ENCODE measurements at regions not wholly inside any gene's neighbourhood (a gene's known extent, or its start where the extent isn't known, plus 50 kb on each side); places are given as distances from the start of the nearest gene placed in this dataset.

GRCh38 chr5:2205185-2205585, 322.5 kb upstream of the IRX4 start:
- Histone ChIP-seq H3K27me3 (ENCODE audit: control insufficient read depth in 1 of 2, insufficient read depth in 2 of 2, low read length in 2 of 2) (no peaks in the 10 kb centered on the region), H3K9ac (ENCODE audit: low read length) (no peak overlapping the region), H3K27ac (ENCODE audit: low read depth, low read length) (no peak overlapping the region), H3K4me3 (ENCODE audit: low read depth in 1 of 2, low read length in 2 of 2) (no peak overlapping the region), H3K4me1 (ENCODE audit: insufficient read depth, low read length) (no peaks in the 10 kb centered on the region), H3K9me3 (ENCODE audit: low read length) (no peaks in the 10 kb centered on the region), H3K36me3 (ENCODE audit: insufficient read depth, low read length) (no peaks in the 10 kb centered on the region)

GRCh38 chr5:2204366-2205184, 321.9 kb upstream of the IRX4 start:
- Histone ChIP-seq H3K9me3 (ENCODE audit: low read length) (no peaks in the 10 kb centered on the region), H3K27me3 (ENCODE audit: control insufficient read depth in 1 of 2, insufficient read depth in 2 of 2, low read length in 2 of 2) (no peaks in the 10 kb centered on the region), H3K4me1 (ENCODE audit: insufficient read depth, low read length) (no peaks in the 10 kb centered on the region), H3K9ac (ENCODE audit: low read length) (no peak overlapping the region), H3K27ac (ENCODE audit: low read depth, low read length) (no peak overlapping the region), H3K4me3 (ENCODE audit: low read depth in 1 of 2, low read length in 2 of 2) (no peak overlapping the region), H3K36me3 (ENCODE audit: insufficient read depth, low read length) (no peaks in the 10 kb centered on the region)

- Histone ChIP-seq H3K4me1 (ENCODE audit: insufficient read depth, low read length) (no peaks in the 10 kb centered on the region), H3K9ac (ENCODE audit: low read length) (no peak overlapping the region), H3K4me3 (ENCODE audit: low read depth in 1 of 2, low read length in 2 of 2) (no peak overlapping the region), H3K27ac (ENCODE audit: low read depth, low read length) (no peak overlapping the region), H3K27me3 (ENCODE audit: control insufficient read depth in 1 of 2, insufficient read depth in 2 of 2, low read length in 2 of 2) (no peaks in the 10 kb centered on the region), H3K36me3 (ENCODE audit: insufficient read depth, low read length) (no peaks in the 10 kb centered on the region), H3K9me3 (ENCODE audit: low read length) (no peaks in the 10 kb centered on the region)
These were observed 321.0 kb upstream of the IRX4 start for GRCh38 chr5:2203774-2204173.

- Histone ChIP-seq H3K27ac (ENCODE audit: low read depth, low read length) (no peak overlapping the region), H3K9me3 (ENCODE audit: low read length) (no peaks in the 10 kb centered on the region), H3K36me3 (ENCODE audit: insufficient read depth, low read length) (no peaks in the 10 kb centered on the region), H3K4me3 (ENCODE audit: low read depth in 1 of 2, low read length in 2 of 2) (no peak overlapping the region), H3K9ac (ENCODE audit: low read length) (no peak overlapping the region), H3K4me1 (ENCODE audit: insufficient read depth, low read length) (no peaks in the 10 kb centered on the region), H3K27me3 (ENCODE audit: control insufficient read depth in 1 of 2, insufficient read depth in 2 of 2, low read length in 2 of 2) (no peaks in the 10 kb centered on the region)
These were observed 319.1 kb upstream of the IRX4 start for GRCh38 chr5:2201832-2202231.

- Histone ChIP-seq H3K9me3 (ENCODE audit: low read length) (no peaks in the 10 kb centered on the region), H3K27me3 (ENCODE audit: control insufficient read depth in 1 of 2, insufficient read depth in 2 of 2, low read length in 2 of 2) (no peaks in the 10 kb centered on the region), H3K4me1 (ENCODE audit: insufficient read depth, low read length) (no peaks in the 10 kb centered on the region), H3K27ac (ENCODE audit: low read depth, low read length) (no peak overlapping the region), H3K9ac (ENCODE audit: low read length) (no peak overlapping the region), H3K36me3 (ENCODE audit: insufficient read depth, low read length) (no peaks in the 10 kb centered on the region), H3K4me3 (ENCODE audit: low read depth in 1 of 2, low read length in 2 of 2) (no peak overlapping the region)
These were observed 318.7 kb upstream of the IRX4 start for GRCh38 chr5:2201421-2201820.

GRCh38 chr5:2201011-2201410, 318.3 kb upstream of the IRX4 start:
- no peak overlapping the region for H3K27ac ChIP-seq (ENCODE audit: low read depth, low read length)
- H3K4me3 ChIP-seq (ENCODE audit: low read depth in 1 of 2, low read length in 2 of 2), result no peak overlapping the region
- no peaks in the 10 kb centered on the region for H3K4me1 ChIP-seq (ENCODE audit: insufficient read depth, low read length)
- no peaks in the 10 kb centered on the region for H3K9me3 ChIP-seq (ENCODE audit: low read length)
- H3K9ac ChIP-seq (ENCODE audit: low read length), result no peak overlapping the region
- H3K36me3 ChIP-seq (ENCODE audit: insufficient read depth, low read length), result no peaks in the 10 kb centered on the region
- no peaks in the 10 kb centered on the region for H3K27me3 ChIP-seq (ENCODE audit: control insufficient read depth in 1 of 2, insufficient read depth in 2 of 2, low read length in 2 of 2)

GRCh38 chr5:2200261-2200950, 317.7 kb upstream of the IRX4 start:
- Histone ChIP-seq H3K27me3 (ENCODE audit: control insufficient read depth in 1 of 2, insufficient read depth in 2 of 2, low read length in 2 of 2) (no peaks in the 10 kb centered on the region), H3K4me1 (ENCODE audit: insufficient read depth, low read length) (no peaks in the 10 kb centered on the region), H3K27ac (ENCODE audit: low read depth, low read length) (no peak overlapping the region), H3K9ac (ENCODE audit: low read length) (no peak overlapping the region), H3K36me3 (ENCODE audit: insufficient read depth, low read length) (no peaks in the 10 kb centered on the region), H3K4me3 (ENCODE audit: low read depth in 1 of 2, low read length in 2 of 2) (no peak overlapping the region), H3K9me3 (ENCODE audit: low read length) (peaks cover 2% of the 10 kb centered on the region)

GRCh38 chr5:2199697-2200096, 317.0 kb upstream of the IRX4 start:
- H3K4me1 ChIP-seq (ENCODE audit: insufficient read depth, low read length), result no peaks in the 10 kb centered on the region
- H3K36me3 ChIP-seq (ENCODE audit: insufficient read depth, low read length), result no peaks in the 10 kb centered on the region
- H3K9ac ChIP-seq (ENCODE audit: low read length), result no peak overlapping the region
- H3K9me3 ChIP-seq (ENCODE audit: low read length), result peaks cover 7% of the 10 kb centered on the region
- H3K4me3 ChIP-seq (ENCODE audit: low read depth in 1 of 2, low read length in 2 of 2), result no peak overlapping the region
- no peak overlapping the region for H3K27ac ChIP-seq (ENCODE audit: low read depth, low read length)
- no peaks in the 10 kb centered on the region for H3K27me3 ChIP-seq (ENCODE audit: control insufficient read depth in 1 of 2, insufficient read depth in 2 of 2, low read length in 2 of 2)

- no peaks in the 10 kb centered on the region for H3K4me1 ChIP-seq (ENCODE audit: insufficient read depth, low read length)
- H3K4me3 ChIP-seq (ENCODE audit: low read depth in 1 of 2, low read length in 2 of 2), result no peak overlapping the region
- no peaks in the 10 kb centered on the region for H3K27me3 ChIP-seq (ENCODE audit: control insufficient read depth in 1 of 2, insufficient read depth in 2 of 2, low read length in 2 of 2)
- no peak overlapping the region for H3K27ac ChIP-seq (ENCODE audit: low read depth, low read length)
- H3K9ac ChIP-seq (ENCODE audit: low read length), result no peak overlapping the region
- no peaks in the 10 kb centered on the region for H3K36me3 ChIP-seq (ENCODE audit: insufficient read depth, low read length)
- peaks cover 7% of the 10 kb centered on the region for H3K9me3 ChIP-seq (ENCODE audit: low read length)
These were observed 314.4 kb upstream of the IRX4 start for GRCh38 chr5:2196989-2197619.

- Histone ChIP-seq H3K27ac (ENCODE audit: low read depth, low read length) (no peak overlapping the region), H3K4me3 (ENCODE audit: low read depth in 1 of 2, low read length in 2 of 2) (no peak overlapping the region), H3K9ac (ENCODE audit: low read length) (no peak overlapping the region), H3K27me3 (ENCODE audit: control insufficient read depth in 1 of 2, insufficient read depth in 2 of 2, low read length in 2 of 2) (no peaks in the 10 kb centered on the region), H3K9me3 (ENCODE audit: low read length) (peaks cover 7% of the 10 kb centered on the region), H3K4me1 (ENCODE audit: insufficient read depth, low read length) (no peaks in the 10 kb centered on the region), H3K36me3 (ENCODE audit: insufficient read depth, low read length) (no peaks in the 10 kb centered on the region)
These were observed 313.7 kb upstream of the IRX4 start for GRCh38 chr5:2196416-2196815.

GRCh38 chr5:2194949-2195348, 312.2 kb upstream of the IRX4 start:
- Histone ChIP-seq H3K36me3 (ENCODE audit: insufficient read depth, low read length) (no peaks in the 10 kb centered on the region), H3K9ac (ENCODE audit: low read length) (no peak overlapping the region), H3K4me3 (ENCODE audit: low read depth in 1 of 2, low read length in 2 of 2) (no peak overlapping the region), H3K4me1 (ENCODE audit: insufficient read depth, low read length) (no peaks in the 10 kb centered on the region), H3K27ac (ENCODE audit: low read depth, low read length) (no peak overlapping the region), H3K9me3 (ENCODE audit: low read length) (peaks cover 7% of the 10 kb centered on the region), H3K27me3 (ENCODE audit: control insufficient read depth in 1 of 2, insufficient read depth in 2 of 2, low read length in 2 of 2) (no peaks in the 10 kb centered on the region)
